Stimulated activated CD8-positive, alpha-beta memory T cell treated with anti-CD3 and anti-CD28 coated beads, Interleukin-2, amount 100 ng/mL, for 48 hours (primary cell): ENCODE measurements at regions not wholly inside any gene's neighbourhood (a gene's known extent, or its start where the extent isn't known, plus 50 kb on each side); places are given as distances from the start of the nearest gene placed in this dataset.

Experiments
- DNase-seq, 2 donors: peaks; one replicate each; pipeline ENCODE4 v3.0.0-alpha.2; 2020; ENCODE audit warnings: low read depth in 2 of 2

GRCh38 chr3:182214416-182214815, 502.7 kb downstream of the SOX2 start:
- DNase-seq, result no peak

DNA sequence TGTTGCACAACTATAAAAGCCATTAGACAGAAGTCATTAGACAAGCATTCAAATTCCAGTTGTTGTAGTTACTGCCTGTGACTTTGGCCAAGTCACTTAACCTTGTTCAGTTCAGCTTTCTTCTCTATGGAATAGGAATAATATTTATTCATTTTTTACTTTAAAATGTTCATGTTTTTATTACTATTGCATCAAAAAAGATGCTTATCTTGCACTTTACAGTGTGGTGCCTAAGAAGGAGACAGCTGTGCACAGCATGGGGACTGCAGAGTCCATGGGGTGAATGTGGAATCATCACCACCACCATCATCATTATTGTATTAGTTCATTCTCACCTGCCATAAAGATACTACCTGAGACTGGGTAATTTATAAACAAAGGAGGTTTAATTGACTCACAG, 504.2 kb downstream of the SOX2 start:
- DNase-seq, result no peak

GRCh38 chr3:182216311-182216970, 504.7 kb downstream of the SOX2 start:
- DNase-seq, result no peak

DNA sequence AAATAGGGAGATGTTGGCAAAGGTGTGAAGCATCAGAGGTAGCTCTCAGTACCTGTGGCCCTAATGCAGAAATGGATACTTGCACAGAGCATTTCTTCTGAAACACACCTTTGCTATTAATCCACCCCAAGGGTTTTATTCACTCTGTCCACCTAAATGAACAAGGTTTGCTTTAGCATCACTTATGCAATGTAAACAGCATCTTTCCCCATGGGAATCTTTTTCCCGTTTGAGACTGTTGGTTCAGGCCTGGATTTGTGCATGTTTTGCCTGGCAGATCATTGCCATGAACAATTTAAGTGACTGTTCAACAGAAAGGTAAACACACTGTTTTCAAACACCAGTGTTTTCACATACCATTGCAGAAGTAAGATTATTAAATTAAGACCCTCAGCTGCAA, 508.3 kb downstream of the SOX2 start:
- DNase-seq, result no peak

DNA sequence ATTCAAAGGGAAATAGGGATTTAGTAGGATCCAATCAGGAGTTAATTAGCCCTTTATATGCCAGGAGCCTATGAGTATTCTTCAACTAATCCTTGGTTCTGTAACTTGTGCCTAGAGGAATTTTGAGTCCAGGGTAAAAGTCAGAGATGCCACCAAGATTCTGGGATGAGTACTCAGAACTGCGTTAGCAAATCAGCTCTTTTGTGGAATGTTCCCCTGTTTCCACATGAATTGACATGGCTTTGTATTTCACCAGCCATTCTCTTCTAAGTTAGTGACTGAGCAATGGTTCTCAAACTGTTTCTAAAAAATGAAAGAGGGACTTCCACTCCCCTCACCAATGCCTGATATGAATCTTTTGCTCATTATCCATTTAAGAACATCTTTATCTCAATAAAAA, 508.7 kb downstream of the SOX2 start:
- no peak for DNase-seq

GRCh38 chr3:182226995-182227394, 515.3 kb downstream of the SOX2 start:
- no peak for DNase-seq

DNA sequence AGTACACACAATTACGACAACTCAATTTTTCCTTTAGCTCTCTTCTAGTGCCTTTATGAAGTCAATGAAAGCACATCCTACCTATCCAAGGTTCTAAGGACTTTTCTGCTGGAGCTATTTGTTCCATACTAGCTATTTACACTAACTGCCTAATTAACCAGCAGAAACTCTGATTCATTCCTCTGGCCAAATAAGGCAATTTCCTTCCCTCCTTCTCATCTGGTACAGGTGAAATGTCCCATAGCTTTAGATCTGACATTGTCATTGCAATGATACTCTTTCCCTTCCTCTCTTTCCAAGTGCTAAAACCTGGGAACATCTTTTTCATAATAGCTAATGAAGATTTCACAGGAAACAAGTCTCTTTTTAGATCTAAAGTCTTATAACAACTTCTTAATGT, 521.7 kb downstream of the SOX2 start:
- no peak for DNase-seq

DNA sequence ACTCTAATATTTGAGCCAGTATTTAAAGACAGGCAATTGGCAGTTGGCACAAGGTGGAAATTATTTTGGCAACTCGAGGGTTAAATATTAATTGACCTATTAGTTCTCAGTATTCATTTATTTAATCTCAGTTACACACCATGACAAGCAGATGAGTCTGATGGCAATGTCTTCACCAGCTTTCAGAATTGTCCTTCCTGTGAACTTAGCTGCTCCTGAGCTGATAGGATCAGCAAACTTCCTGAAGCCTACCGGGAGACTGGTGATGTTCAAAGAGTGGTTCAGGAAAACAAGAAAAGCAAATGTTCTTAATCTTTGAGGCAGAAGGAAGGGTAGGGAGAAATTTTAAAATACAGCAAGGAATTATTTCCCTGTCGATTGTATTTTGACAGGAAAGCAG, 522.2 kb downstream of the SOX2 start:
- DNase-seq, result no peak

GRCh38 chr3:182234881-182235280, 523.2 kb downstream of the SOX2 start:
- DNase-seq, result no peak

DNA sequence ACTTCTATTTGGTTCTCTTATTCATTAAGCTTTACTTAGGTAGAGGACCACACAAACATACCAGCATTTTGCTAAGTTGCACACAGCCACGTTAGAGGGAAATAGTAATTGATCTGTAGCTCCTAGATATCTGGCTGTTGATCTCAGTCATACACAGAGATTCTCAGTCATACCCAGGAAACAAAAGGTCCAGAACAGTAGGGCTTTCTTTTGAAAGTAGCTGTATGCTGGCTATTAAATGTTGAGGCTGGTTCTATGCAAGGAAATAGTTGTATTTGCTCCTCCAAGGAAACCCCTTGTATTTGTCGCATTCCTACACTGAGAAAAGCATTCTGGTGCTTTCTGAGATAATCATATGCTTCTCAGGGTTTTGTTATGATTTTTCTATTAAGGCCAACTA, 523.8 kb downstream of the SOX2 start:
- DNase-seq, result no peak

GRCh38 chr3:182238126-182238525, 526.4 kb downstream of the SOX2 start:
- DNase-seq, result no peak

GRCh38 chr3:182239316-182239715, 527.6 kb downstream of the SOX2 start:
- DNase-seq, result no peak

DNA sequence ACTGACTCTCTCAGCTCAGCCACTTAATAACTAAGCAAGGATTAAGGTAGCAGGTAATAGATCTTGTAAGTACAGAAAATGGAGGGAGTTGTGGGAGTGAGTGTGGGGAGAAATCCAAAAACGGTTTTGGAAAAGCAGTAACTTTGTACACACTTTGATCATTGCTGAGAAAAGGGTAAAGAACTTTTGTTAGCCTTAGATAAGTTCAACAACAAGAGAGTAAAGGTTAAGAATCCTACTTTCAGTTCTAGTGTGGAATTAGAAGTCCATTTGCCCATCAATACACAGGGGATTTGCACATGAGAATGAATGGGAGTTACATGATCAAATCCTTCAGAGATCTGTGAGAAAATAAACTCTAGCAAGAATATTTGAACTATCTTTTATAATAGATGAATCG, 528.7 kb downstream of the SOX2 start:
- DNase-seq, result no peak

DNA sequence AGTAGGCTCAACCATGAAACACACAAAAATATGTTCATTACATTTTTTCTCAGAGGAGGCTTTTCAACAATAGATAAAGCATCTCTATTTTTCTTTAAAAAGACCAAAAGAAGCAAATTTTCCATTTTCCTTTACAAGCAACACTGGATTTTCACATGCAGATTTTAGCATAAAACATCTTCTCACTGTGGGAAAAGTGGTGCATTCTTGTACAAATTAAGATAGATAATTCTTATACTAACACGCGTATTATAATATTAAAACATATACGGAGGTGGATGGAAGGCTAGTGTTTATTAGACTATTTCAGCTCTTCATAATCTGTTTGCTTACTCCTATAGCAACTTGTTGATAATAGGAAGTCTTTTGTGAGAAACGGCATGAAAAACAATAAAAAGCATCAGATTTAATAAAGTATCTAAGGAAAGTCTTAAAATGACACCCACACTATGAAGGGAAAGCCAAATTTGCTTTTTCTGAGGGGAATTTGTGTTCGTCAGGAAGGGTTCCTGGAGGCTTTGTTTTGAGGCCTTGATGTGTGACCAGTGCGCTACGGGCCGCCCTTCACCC, 529.6 kb downstream of the SOX2 start:
- no peak for DNase-seq

DNA sequence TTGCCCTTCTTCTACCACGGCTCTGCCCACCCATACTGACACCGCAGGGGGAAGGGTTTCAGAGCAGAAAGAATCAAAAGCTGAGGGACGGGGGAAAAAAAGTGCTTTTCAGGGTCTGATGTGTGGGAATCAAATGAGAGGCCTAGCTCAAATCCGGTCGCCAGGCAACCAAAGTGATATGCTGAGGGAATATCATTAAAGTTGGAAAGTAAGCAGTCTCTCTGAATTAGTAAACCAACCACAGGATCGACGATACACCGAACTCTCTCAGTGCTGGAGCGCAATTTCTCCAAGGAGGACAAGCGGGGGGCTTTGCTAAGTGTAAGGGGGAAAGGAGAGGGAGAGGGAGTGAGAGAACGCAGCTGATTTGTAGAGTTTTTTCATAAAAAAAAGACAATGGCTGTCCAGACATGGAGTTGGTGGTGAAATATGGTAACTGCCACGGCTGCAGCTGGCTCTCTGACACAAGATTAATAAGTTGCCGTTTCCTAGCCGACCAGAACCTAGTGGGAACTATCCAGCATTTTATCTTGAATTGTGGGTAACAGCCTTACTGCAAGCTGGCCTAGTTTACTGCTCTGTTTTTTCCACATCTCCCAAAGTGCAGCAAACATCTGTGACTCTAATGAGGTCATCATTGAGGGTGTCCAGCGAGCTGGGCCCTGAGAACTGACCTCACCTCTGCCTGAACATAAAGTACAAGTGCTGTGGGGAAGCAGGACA, 530.2 kb downstream of the SOX2 start:
- no peak for DNase-seq

DNA sequence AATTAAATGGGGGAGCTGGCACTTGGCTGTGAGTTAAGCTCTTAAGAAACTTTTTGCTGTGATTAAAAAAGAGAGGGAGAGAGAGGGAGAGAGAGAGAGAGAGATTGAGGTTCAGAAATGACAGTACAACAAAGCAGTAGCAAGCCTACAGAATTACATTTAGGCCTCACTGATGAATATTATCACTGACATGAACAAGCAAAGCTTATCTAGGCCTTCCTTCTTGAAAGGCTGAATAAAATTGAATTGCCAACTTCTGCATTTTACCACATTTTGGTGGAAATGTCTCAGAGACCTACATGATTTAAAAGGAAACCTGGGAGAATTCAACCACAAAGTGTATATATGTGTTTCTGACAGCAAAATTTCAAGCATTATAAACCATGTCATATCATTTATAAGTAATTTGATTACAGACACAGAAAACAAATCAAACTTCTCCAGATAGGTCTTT, 530.8 kb downstream of the SOX2 start:
- DNase-seq, result no peak

DNA sequence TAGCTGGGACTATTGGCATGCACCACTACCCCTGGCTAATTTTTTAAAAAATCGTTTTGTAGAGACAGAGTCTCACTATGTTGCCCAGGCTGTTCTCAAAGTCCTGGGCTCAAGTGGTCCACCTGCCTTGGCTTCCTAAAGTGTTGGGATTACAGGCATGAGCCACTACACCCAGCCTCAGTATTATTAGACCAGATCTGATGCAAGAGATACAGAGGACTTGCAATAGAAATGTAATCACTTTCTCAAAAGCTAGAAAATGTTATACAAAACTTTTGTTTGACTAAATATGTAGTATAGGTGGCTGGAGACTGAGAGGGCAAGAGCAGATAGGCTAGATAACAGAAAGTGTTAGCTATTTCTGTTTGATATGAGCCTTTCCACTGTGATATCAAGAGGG, 531.9 kb downstream of the SOX2 start:
- no peak for DNase-seq

GRCh38 chr3:182244222-182244971, 532.7 kb downstream of the SOX2 start:
- no peak for DNase-seq

DNA sequence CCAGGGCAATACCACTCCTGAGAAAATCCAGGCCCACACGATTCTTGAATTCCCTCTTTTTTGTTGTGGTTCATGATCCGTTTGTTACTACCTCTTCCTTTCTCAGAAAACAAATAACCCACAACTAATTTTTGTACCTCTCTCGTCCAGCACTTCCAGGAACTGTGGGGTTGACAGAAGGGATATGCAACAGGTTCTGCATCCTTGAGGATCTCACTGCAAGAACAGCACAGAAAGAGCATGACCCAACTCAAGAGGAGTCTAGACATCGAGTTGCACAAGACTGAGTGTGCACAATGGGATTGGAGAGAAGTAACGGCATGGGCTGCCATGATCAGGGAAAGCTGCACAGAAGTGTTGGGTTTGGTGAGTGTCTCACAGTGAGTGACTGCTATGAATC, 533.3 kb downstream of the SOX2 start:
- DNase-seq, result no peak

- DNase-seq, result no peak
Observed at GRCh38 chr3:182246870-182247269, 535.1 kb downstream of the SOX2 start.

DNA sequence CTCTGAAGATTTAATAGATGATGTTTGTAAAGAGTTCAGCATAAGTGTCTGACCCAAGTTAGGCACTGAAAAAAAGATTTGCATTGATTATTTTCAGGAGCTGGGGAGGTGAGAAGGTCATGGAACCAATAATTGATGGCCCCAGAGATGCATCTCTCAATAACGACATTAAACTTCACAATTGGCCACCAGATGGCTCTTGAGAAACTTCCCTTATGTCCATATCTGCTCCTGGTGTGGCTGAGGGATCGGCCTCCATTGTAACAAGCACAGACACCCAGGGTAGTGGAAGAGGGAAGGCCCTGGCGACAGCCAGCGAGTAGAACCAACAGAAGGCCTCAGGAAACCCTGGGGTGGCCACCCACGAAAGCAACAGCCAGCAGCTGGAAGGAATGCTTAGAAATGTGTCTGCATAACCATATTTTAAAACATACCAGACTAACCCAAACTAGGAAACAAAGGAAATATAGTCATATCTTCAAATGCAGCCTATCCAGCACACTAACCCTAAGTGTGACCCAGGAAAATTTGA, 536.7 kb downstream of the SOX2 start:
- DNase-seq, result no peak

- DNase-seq, result no peak
Observed at GRCh38 chr3:182252802-182253201, 540.5 kb upstream of the ATP11B start.
